ENCODE measurements at regions not wholly inside any gene's neighbourhood (a gene's known extent, or its start where the extent isn't known, plus 50 kb on each side); places are given as distances from the start of the nearest gene placed in this dataset.

DNA sequence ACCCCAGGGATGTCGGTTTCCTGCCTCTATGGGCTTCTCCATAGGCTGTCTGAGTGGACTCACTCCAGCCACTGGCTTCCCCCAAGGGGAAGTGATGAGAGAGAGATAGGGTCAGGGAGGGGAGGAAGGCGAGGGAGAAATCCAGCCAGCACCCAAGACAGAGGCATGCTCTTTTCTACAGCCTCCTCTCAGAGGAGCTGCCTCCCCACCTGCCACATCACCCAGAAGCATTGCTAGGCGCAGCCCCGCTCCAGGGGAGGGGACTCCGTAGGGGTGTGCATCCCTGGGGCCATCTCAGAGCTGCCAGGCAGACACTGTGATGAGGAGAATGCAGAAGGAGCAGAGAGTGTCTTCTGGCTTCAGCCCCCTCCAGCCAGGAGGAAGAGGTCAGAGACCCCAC is 109.5 kb upstream of the NKX1-1 start:
- H3K4me3 Mint-ChIP-seq = no peak overlapping the region
- peaks cover 4% of the 10 kb centered on the region for H3K4me1 Mint-ChIP-seq
- H3K27me3 Mint-ChIP-seq (ENCODE audit: low read depth) = peaks cover 5% of the 10 kb centered on the region
- peaks cover 2% of the 10 kb centered on the region for H3K9me3 Mint-ChIP-seq
- no peak overlapping the region for H3K27ac Mint-ChIP-seq
- TF ChIP-seq, protein P1, sequence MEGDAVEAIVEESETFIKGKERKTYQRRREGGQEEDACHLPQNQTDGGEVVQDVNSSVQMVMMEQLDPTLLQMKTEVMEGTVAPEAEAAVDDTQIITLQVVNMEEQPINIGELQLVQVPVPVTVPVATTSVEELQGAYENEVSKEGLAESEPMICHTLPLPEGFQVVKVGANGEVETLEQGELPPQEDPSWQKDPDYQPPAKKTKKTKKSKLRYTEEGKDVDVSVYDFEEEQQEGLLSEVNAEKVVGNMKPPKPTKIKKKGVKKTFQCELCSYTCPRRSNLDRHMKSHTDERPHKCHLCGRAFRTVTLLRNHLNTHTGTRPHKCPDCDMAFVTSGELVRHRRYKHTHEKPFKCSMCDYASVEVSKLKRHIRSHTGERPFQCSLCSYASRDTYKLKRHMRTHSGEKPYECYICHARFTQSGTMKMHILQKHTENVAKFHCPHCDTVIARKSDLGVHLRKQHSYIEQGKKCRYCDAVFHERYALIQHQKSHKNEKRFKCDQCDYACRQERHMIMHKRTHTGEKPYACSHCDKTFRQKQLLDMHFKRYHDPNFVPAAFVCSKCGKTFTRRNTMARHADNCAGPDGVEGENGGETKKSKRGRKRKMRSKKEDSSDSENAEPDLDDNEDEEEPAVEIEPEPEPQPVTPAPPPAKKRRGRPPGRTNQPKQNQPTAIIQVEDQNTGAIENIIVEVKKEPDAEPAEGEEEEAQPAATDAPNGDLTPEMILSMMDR (IDR thresholded peaks at IDR 0.05; ENCODE audit: unreplicated experiment in 3 of 3) = no peak
- H3K36me3 Mint-ChIP-seq (ENCODE audit: low read depth) = no peaks in the 10 kb centered on the region

DNA sequence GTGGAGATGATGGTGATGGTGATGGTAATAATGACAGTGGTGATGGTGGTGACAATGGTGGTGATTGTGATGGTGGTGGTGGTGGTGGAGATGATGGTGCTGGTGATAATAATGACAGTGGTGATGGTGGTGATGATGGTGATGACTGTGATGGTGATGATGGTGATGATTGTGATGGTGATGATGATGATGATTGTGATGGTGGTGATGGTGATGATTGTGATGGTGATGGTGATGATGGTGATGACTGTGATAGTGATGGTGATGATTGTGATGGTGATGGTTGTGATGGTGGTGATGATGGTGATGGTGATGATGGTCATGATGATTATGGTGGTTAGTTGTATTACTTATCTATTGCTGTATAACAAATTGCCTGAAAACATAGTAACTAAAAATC is 108.9 kb upstream of the NKX1-1 start:
- peaks cover 4% of the 10 kb centered on the region for H3K4me1 Mint-ChIP-seq
- no peak overlapping the region for H3K27ac Mint-ChIP-seq
- H3K4me3 Mint-ChIP-seq = no peak overlapping the region
- peaks cover 11% of the 10 kb centered on the region for H3K27me3 Mint-ChIP-seq (ENCODE audit: low read depth)
- peaks cover 2% of the 10 kb centered on the region for H3K9me3 Mint-ChIP-seq
- TF ChIP-seq, protein P1 (IDR thresholded peaks at IDR 0.05; ENCODE audit: unreplicated experiment in 3 of 3) = no peak
- no peaks in the 10 kb centered on the region for H3K36me3 Mint-ChIP-seq (ENCODE audit: low read depth)

DNA sequence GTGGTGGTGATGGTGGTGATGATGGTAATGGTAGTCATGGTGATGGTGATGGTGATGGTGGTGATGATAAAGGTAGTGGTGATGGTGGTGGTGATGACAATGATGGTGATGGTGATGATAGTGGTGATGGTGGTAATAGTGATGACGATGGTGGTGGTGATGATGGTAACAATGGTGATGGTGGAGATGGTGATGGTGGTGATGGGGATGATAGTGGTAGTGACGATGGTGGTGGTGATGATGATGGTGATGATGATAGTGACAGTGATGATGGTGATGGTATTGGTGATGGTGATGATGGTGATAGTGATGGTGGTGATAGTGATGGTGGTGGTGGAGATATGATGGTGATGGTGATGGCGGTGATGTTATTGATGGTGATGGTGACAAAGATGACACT is 108.4 kb upstream of the NKX1-1 start:
- TF ChIP-seq, protein P1 (IDR thresholded peaks at IDR 0.05; ENCODE audit: unreplicated experiment in 3 of 3) = no peak
- H3K27me3 Mint-ChIP-seq (ENCODE audit: low read depth) = peaks cover 16% of the 10 kb centered on the region

DNA sequence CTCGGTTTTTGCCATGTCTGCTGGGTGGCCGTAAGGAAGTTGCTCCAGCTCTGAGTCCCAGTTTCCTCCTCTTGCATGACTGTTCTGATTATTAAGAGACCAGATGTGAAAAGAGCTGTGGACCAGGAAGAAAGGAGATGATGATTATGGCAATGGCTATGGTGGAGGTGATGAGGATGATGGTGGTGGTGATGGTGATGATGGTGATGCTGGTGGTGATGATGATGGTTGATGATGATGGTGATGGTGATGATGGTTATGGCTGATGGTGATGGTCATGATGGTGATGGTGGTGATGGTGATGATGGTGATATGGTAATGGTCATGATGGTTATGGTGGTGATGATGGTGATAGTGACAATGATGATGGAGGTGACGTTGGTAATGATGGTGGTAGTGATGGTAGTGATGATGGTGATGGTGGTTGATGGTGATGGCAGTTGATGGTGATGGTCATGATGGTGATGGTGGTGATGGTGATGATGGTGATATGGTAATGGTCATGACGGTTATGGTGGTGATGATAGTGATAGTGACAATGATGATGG is 107.8 kb upstream of the NKX1-1 start:
- TF ChIP-seq, protein P1 (IDR thresholded peaks at IDR 0.05; ENCODE audit: unreplicated experiment in 3 of 3) = no peak
- Mint-ChIP-seq H3K9me3 (no peaks in the 10 kb centered on the region), H3K4me3 (no peak overlapping the region), H3K36me3 (ENCODE audit: low read depth) (no peaks in the 10 kb centered on the region), H3K27ac (no peak overlapping the region), H3K27me3 (ENCODE audit: low read depth) (peaks cover 17% of the 10 kb centered on the region), H3K4me1 (peaks cover 4% of the 10 kb centered on the region)

More for the DNA sequence above, 108.4 kb upstream of the NKX1-1 start:
- peaks cover 4% of the 10 kb centered on the region for H3K4me1 Mint-ChIP-seq
- H3K36me3 Mint-ChIP-seq (ENCODE audit: low read depth) = no peaks in the 10 kb centered on the region
- H3K27ac Mint-ChIP-seq = no peak overlapping the region
- H3K4me3 Mint-ChIP-seq = no peak overlapping the region
- H3K9me3 Mint-ChIP-seq = peaks cover under 1% of the 10 kb centered on the region

DNA sequence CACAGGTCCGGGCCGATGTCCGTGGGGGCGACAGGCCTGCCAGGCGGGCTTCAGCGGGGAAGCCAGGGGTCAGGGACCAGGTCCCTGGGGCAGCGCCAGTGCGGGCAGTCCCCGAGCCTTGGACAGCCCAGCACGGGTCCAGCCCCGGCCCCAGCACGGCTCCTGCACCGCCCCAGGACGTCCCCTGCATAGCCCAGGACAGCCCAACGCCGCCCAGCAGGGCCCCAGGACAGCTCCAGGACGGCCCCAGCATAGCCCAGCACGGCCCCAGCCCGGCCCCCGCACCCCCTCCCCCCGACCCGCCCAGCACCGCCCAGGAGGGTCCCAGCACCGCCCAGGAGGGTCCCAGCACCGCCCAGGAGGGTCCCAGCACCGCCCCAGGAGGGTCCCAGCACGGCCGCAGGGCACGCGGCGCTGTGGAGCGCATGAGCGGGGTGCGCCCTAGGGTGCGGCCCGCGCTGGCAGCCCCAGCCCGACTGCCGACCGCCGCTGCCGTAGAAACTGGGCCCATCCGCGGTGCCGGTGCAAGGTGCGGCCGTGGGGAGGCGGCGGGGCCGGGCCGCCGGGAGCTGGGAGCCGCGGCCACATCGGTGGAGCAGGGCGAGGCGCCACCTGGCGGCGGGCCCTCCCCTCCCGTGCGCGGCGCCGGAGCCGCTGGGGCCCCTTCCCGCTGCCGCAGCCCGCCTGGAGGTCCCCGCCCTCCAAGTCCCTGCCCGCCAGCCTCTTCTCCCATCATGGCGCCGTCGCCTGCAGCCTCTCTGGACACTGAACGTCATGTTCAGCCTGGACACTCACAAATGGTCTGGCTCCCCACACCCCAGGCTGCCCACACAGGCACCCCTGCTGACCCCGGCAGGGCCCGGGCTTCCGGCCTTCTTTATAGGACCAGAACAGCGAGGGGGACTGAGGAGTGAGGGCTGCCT is 106.8 kb upstream of the NKX1-1 start:
- Mint-ChIP-seq H3K4me3 (peak overlapping the region in 1 of 3 experiments; percentile 28), H3K27me3 (ENCODE audit: low read depth) (peaks cover 19% of the 10 kb centered on the region), H3K4me1 (peaks cover 4% of the 10 kb centered on the region), H3K9me3 (no peaks in the 10 kb centered on the region), H3K27ac (no peak overlapping the region), H3K36me3 (ENCODE audit: low read depth) (no peaks in the 10 kb centered on the region)
- TF ChIP-seq, protein P1 (IDR thresholded peaks at IDR 0.05; ENCODE audit: unreplicated experiment in 3 of 3) = peak; percentile 62 to 72 (median 63)

All from nephron (organoid).